ENCODE measurements at regions not wholly inside any gene's neighbourhood (a gene's known extent, or its start where the extent isn't known, plus 50 kb on each side); places are given as distances from the start of the nearest gene placed in this dataset.
A peak's percentile ranks its signal among the peaks of the same experiment; 100 is the strongest.

GRCh38 chr4:112889199-112889598 is 160.3 kb upstream of the ANK2 start:
- no peak for DNase-seq (ENCODE audit: low read depth in 3 of 3, low spot score in 2 of 3)

GRCh38 chr4:112889619-112890527 is 159.6 kb upstream of the ANK2 start:
- peak in 1 of 3 donors; percentile 57 for DNase-seq (ENCODE audit: low read depth in 3 of 3, low spot score in 2 of 3)

- no peak for DNase-seq (ENCODE audit: low read depth in 3 of 3, low spot score in 2 of 3)
Observed at GRCh38 chr4:112894480-112894879, 155.0 kb upstream of the ANK2 start.

GRCh38 chr4:112894951-112895350 is 154.5 kb upstream of the ANK2 start:
- DNase-seq (ENCODE audit: low read depth in 3 of 3, low spot score in 2 of 3) = no peak

DNA sequence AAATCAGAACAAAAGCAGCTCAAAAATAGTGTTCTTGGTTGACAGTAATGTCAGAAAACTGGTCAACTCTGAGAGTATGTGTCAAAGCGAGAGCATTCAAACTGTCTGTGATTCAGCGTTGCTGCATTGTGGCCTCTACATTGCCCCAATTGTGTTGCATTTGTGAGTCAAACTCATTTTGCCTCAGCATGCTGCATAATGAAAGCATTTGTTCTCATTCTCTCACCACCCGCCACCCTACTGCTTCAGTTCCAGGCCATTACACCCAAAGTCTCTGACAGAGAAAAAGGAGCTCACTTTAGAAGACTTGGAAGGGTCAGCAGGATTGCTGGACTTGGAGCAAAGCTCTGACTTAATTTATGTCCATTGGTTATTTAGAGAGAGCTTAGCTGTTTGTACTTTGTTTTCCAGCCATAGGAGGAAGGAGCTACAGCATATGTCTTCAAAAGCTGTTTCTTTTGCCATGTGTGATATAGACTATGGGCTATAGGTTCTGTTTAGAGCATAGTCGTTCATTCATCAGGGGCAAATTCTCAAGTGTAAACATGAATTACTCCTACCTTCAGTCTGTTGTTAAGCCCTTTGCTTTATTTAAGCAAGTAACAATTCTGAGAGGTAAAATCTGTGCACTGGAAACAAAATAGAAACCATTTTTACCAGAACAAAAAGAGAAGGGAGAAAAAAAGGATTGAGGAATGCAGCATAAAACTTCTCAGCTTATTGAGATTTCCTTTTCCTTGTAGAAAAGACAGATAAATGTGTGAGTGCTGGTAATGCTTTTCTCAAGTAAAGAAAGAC is 153.4 kb upstream of the ANK2 start:
- peak in 1 of 3 donors; percentile 10 for DNase-seq (ENCODE audit: low read depth in 3 of 3, low spot score in 2 of 3)

GRCh38 chr4:112896609-112897190 is 152.8 kb upstream of the ANK2 start:
- DNase-seq (ENCODE audit: low read depth in 3 of 3, low spot score in 2 of 3) = no peak

- no peak for DNase-seq (ENCODE audit: low read depth in 3 of 3, low spot score in 2 of 3)
Observed at GRCh38 chr4:112897543-112897942, 151.9 kb upstream of the ANK2 start.

DNA sequence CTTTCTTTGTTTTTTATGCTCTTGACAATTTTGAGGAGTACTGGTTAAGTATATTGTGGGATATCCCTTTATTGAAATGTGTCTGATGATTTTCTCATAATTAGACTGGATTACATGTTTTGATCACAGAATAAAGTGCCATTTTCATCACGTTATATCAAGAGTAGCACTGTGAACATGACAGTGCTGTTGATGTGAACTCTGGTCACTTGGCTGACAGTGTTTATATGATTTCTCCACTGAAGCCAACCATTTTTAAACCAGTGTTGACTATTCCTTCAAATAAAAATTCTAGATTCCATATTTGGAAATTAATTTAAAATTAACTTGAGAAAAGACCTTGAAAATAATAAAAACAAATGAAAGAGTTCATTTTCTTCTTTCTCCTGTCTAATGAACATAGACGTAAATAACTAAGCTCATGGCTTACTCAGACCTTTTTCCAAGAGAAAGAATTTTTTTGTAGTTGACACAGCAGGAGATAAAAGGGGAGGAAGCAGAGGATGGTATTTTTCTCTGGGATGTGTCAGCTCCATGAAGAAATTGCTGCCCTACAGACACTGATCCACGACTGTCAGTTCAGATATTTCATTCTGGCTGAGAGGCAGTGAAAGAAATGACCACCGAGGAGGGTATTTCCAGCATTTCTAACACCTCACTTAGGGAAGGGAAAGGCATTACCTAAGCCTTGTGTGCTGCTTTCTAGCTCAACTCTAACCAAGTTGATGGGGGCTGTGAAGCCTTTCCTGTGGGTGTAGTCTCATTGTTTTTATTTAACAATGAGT is 150.9 kb upstream of the ANK2 start:
- DNase-seq (ENCODE audit: low read depth in 3 of 3, low spot score in 2 of 3) = no peak

GRCh38 chr4:112900416-112900815 is 149.0 kb upstream of the ANK2 start:
- no peak for DNase-seq (ENCODE audit: low read depth in 3 of 3, low spot score in 2 of 3)

- DNase-seq (ENCODE audit: low read depth in 3 of 3, low spot score in 2 of 3) = no peak
Observed at GRCh38 chr4:112901962-112902411, 147.5 kb upstream of the ANK2 start.

GRCh38 chr4:112905728-112906127 is 143.7 kb upstream of the ANK2 start:
- DNase-seq (ENCODE audit: low read depth in 3 of 3, low spot score in 2 of 3) = no peak

- DNase-seq (ENCODE audit: low read depth in 3 of 3, low spot score in 2 of 3) = no peak
Observed at GRCh38 chr4:112908511-112908910, 140.9 kb upstream of the ANK2 start.

GRCh38 chr4:112910109-112910736 is 139.2 kb upstream of the ANK2 start:
- peak in 1 of 3 donors; percentile 10 for DNase-seq (ENCODE audit: low read depth in 3 of 3, low spot score in 2 of 3)

GRCh38 chr4:112916868-112917267 is 132.6 kb upstream of the ANK2 start:
- no peak for DNase-seq (ENCODE audit: low read depth in 3 of 3, low spot score in 2 of 3)

GRCh38 chr4:112923516-112923915 is 125.9 kb upstream of the ANK2 start:
- DNase-seq (ENCODE audit: low read depth in 3 of 3, low spot score in 2 of 3) = no peak

GRCh38 chr4:112926819-112927218 is 122.6 kb upstream of the ANK2 start:
- DNase-seq (ENCODE audit: low read depth in 3 of 3, low spot score in 2 of 3) = no peak

DNA sequence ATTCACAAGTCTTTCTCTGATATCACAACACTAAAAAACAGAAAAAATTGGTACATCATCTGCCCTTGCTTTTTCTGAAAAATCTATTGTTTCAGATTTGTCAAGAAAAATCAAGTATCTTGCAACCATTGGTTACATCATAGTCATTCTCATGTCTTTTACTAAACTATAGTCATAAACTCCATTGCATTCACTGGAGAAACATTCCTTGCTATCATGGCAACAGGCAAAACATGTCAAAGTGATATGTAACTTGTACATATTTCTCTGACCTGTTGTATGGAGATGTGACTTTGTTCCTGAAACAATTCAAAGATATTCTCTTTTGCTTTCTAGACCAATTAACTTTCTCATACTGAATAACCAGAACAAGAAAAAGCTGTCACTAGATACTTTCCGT is 121.9 kb upstream of the ANK2 start:
- DNase-seq (ENCODE audit: low read depth in 3 of 3, low spot score in 2 of 3) = no peak

GRCh38 chr4:112931001-112931400 is 118.5 kb upstream of the ANK2 start:
- DNase-seq (ENCODE audit: low read depth in 3 of 3, low spot score in 2 of 3) = no peak

DNA sequence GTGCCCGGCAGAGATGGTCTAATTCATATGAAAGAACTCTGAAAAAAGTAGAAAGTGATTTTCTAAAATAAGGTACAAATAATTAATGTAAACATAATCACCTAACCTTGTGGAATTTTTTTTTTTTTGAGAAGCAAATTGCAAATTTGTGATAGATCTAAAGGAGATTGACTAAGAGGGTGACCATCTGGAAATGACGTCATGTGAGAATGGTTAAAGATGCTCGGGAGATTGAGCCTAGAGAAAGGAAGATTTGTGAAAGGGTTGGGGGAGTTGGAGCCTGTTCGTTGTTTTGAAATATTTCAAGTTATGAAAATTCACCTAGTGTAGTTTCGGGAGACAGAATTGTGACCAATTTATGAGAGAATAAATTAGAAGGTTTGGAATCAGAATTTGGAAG is 115.7 kb upstream of the ANK2 start:
- DNase-seq (ENCODE audit: low read depth in 3 of 3, low spot score in 2 of 3) = no peak

- peak; percentile 17 to 41 (median 39) for DNase-seq (ENCODE audit: low read depth in 3 of 3, low spot score in 2 of 3)
Observed at GRCh38 chr4:112938461-112939058, 110.9 kb upstream of the ANK2 start.
